ENCODE measurements at regions not wholly inside any gene's neighbourhood (a gene's known extent, or its start where the extent isn't known, plus 50 kb on each side); places are given as distances from the start of the nearest gene placed in this dataset.

DNA sequence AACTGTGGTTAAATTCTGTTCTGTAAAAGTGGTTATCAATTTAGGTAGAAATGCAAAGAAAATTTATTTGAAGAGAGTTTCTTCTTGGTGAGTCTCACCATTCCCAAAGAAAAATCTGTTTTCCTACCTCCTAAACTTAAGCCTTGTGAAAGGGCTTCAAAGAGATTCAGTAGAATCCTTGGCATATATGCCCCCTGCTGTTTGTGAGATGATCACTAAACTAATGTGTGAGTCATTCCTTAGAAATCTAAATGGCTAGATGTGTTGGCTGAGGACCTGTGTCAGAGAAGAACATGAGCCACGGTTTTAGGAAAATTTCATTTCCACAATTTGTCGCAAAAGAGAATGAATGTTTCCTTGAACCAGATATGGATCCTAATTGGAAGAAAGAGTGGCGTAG, 260.9 kb downstream of the SLC7A11 start:
- Histone ChIP-seq H3K27me3 (replicated peaks) (no peaks in the 10 kb centered on the region), H3K4me1 (replicated peaks) (no peaks in the 10 kb centered on the region), H3K36me3 (no peaks in the 10 kb centered on the region), H3K9me3 (replicated peaks) (no peaks in the 10 kb centered on the region), H3K4me3 (no peak overlapping the region), H3K27ac (no peak overlapping the region)
- peak in 1 of 2 experiments; percentile 12 for DNase-seq (ENCODE audit: low read depth in 1 of 2, low spot score in 2 of 2)

DNA sequence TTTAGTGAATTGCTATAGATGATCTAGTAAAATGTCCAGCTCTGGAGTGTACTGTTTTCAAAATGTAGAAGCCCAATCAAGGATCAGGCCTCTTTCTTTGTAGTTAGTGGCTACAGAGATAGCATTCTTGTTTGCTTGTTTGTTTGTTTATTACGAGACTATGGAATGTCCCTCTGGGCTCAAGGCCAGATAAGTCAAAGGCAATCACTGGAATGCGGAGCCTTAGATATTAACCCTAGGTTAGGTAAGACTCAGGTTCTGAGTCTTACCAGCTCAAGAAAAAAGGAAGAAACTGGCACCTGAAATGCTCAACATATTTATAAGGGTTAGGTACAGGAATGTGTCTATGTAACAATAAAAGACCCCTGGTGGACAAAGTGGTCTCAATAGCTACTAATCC, 261.5 kb downstream of the SLC7A11 start:
- no peaks in the 10 kb centered on the region for H3K4me1 ChIP-seq (replicated peaks)
- no peaks in the 10 kb centered on the region for H3K36me3 ChIP-seq
- no peak overlapping the region for H3K4me3 ChIP-seq
- H3K27me3 ChIP-seq (replicated peaks) = no peaks in the 10 kb centered on the region
- H3K9me3 ChIP-seq (replicated peaks) = no peaks in the 10 kb centered on the region
- no peak overlapping the region for H3K27ac ChIP-seq
- no peak for DNase-seq (ENCODE audit: low read depth in 1 of 2, low spot score in 2 of 2)

DNA sequence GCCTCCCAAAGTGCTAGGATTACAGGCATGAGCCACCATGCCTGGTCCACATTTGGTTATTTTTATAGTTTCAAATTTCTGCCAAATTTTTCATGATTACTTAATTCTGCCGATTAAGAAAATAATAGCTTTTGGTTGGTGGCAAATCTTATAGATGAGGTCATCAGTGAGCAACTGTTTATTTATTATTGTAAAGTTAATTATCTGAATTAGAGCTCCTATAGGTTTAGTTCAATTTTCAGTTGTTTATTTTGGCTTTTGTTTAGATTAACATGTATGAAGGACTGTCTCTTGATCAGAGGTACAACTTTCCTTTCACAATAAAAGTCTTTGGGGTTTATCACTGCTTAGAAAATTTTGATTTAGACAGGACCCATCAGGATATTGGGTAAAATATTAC, 262.2 kb downstream of the SLC7A11 start:
- Histone ChIP-seq H3K4me1 (replicated peaks) (no peaks in the 10 kb centered on the region), H3K4me3 (no peak overlapping the region), H3K9me3 (replicated peaks) (no peaks in the 10 kb centered on the region), H3K27ac (no peak overlapping the region), H3K27me3 (replicated peaks) (no peaks in the 10 kb centered on the region), H3K36me3 (no peaks in the 10 kb centered on the region)
- no peak for DNase-seq (ENCODE audit: low read depth in 1 of 2, low spot score in 2 of 2)

DNA sequence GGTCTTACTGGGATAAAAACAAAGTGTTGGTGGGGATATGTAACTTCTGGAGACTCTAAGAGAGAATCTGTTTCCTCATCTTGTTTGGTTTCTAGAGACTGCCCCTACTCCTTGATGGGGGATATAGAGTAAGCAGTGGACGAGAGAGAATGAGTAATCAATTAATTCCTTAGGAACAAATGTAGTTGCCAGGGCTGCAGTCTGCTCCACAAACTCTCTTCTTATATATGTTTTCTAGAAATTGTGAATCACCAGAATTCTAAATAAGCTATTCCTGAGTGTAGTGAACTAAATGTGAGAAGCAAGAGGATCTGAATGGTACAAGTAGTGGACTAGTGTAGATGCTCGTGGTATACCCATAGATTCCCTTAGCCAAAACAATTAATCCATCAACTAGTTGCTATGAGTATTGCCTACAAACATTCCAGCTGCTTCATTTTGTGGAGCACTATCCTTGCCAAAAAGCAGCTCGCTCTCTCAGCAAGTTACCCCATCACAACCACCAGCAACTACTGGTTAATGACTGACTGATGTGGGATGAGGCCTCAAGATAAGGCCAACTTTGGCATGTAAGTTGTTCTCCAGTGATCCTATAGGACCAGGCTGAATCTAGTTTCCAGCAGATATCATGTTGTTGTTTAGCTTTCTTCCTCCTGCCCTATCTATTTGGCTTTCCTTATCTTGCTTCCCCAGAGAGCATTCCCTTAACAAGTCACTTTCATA, 273.0 kb downstream of the SLC7A11 start:
- no peak overlapping the region for H3K27ac ChIP-seq

DNA sequence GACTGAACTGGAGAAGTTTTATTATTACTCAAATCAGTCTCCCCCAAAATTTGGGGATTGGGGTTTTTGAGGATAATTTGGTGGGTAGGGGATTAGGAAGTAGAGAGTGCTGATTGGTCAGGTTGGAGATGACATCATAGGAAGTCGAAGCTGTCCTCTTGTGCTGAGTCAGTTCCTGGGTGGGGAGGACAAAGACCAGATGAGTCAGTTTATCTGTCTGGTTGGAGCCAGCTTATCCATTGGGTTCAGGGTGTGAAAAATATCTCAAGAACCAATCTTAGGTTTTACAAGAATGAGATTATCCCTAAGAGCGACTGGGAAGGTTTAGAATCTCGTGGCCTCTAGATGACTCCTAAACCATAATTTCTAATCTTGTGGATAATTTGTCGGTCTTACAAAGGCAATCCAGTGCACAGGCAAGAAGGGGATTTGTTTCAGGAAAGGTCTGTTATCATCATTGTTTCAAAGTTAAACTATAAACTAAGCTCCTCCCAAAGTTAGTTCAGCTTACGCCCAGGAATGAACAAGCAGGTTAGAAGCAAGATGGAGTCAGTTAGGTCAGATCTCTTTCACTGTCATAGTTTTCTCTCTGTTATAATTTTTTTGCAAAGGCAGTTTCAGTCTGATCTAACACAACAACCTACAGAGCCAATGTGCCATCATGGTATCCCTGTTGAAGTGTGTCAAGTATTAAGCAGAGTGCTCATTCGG, 274.5 kb downstream of the SLC7A11 start:
- Histone ChIP-seq H3K9me3 (replicated peaks) (no peaks in the 10 kb centered on the region), H3K4me3 (no peak overlapping the region), H3K36me3 (no peaks in the 10 kb centered on the region), H3K27me3 (replicated peaks) (no peaks in the 10 kb centered on the region), H3K27ac (no peak overlapping the region), H3K4me1 (replicated peaks) (no peaks in the 10 kb centered on the region)
- DNase-seq (ENCODE audit: low read depth in 1 of 2, low spot score in 2 of 2) = no peak

More for the DNA sequence above, 273.0 kb downstream of the SLC7A11 start:
- no peaks in the 10 kb centered on the region for H3K4me1 ChIP-seq (replicated peaks)
- H3K36me3 ChIP-seq = no peaks in the 10 kb centered on the region
- no peaks in the 10 kb centered on the region for H3K27me3 ChIP-seq (replicated peaks)
- H3K9me3 ChIP-seq (replicated peaks) = no peaks in the 10 kb centered on the region
- no peak overlapping the region for H3K4me3 ChIP-seq
- DNase-seq (ENCODE audit: low read depth in 1 of 2, low spot score in 2 of 2) = no peak

DNA sequence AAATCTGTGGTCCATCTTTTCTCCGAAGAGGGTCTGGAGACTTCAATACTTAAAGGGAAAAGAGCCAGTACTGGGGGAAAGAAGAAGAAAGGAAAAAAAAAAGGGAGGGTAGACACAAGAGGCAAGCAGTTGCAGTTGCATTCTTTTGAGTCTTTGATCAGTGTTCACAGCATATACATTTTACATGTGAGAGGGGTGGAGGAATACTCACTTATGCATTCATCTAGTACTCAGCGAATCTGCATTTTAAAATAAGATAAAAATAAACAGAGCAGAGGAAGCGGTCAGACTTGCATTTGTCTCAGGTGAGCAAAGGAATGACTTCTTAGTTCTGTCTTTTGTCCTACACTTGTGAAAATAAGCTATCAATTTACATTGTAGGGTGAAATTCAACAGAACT, 275.6 kb downstream of the SLC7A11 start:
- H3K9me3 ChIP-seq (replicated peaks) = no peaks in the 10 kb centered on the region
- no peaks in the 10 kb centered on the region for H3K27me3 ChIP-seq (replicated peaks)
- H3K4me3 ChIP-seq = no peak overlapping the region
- H3K4me1 ChIP-seq (replicated peaks) = no peaks in the 10 kb centered on the region
- H3K27ac ChIP-seq = no peak overlapping the region
- DNase-seq (ENCODE audit: low read depth in 1 of 2, low spot score in 2 of 2) = no peak
- H3K36me3 ChIP-seq = no peaks in the 10 kb centered on the region

DNA sequence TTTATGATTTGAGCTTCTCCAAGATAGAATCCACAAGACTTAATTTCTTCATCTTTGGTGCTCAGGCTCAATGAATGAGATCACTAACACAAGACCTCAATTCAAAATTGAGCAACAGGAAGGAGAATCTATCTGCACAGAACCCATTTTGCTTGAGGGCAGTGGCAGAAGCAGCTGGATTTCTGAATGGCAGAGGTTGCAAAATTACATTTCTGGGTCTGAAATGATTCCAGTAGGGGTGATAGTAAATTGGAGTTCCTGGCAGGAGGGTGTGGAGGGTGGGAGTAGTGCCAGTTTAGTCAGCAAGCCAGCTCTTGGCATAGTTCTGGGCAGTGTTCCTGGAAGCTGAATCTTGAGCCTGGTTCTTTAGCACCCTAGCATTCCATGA, 281.1 kb downstream of the SLC7A11 start:
- Histone ChIP-seq H3K4me1 (replicated peaks) (no peaks in the 10 kb centered on the region), H3K36me3 (no peaks in the 10 kb centered on the region), H3K4me3 (no peak overlapping the region), H3K27me3 (replicated peaks) (no peaks in the 10 kb centered on the region), H3K9me3 (replicated peaks) (no peaks in the 10 kb centered on the region), H3K27ac (no peak overlapping the region)
- DNase-seq (ENCODE audit: low read depth in 1 of 2, low spot score in 2 of 2) = no peak

DNA sequence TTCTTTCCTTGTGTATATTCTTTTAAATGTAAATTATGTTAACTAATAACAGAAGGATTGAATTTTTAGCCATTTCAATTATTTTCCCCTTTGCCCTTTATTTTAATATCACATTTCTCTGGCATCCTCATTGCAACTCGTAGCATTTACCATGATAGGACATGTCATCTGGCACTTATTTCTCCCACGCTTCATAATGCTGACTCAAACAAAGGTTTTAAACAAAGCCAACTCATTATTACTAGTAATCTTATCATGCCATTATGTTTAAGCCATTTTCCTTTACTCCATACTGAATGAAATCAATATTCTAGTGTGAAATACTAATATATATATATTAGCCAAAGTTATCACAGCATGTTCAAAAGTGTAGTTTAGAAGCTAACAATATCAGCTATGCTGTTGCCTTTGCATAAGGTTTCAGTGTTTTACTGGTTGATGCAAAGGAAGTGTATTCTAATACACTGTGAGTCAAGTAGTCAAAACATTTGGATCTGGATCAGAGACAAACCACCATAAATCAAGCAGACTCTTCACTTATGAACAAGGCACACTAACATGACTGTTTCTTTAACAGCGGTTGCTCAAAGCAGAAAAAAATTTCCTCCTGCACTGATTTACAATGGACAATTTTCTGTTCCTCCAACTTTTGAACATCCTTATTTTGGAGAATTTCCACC, 281.6 kb downstream of the SLC7A11 start:
- Histone ChIP-seq H3K4me3 (no peak overlapping the region), H3K9me3 (replicated peaks) (no peaks in the 10 kb centered on the region)

DNA sequence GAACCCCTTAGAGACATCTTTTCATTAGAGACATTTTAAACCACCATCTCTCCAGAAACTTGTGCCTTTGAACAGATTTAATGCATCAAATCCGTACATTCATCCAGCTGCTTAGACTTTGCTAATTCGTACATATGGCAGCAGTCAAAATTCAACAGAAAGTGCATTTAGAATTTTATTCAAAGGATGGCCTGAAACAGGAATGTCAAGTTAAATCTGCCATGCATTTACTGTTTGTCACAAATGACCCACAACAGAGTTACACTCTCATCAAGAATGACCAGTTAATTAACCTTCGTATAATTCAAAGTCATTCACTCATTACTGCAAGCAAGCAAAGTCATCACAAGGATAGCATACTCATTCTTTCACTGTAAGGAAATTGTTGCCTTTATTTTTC, 284.3 kb downstream of the SLC7A11 start:
- Histone ChIP-seq H3K4me3 (no peak overlapping the region), H3K27ac (no peak overlapping the region), H3K27me3 (replicated peaks) (peaks cover 5% of the 10 kb centered on the region; the same call in 1 of the 2 replicates), H3K36me3 (no peaks in the 10 kb centered on the region), H3K9me3 (replicated peaks) (no peaks in the 10 kb centered on the region), H3K4me1 (replicated peaks) (no peaks in the 10 kb centered on the region)
- no peak for DNase-seq (ENCODE audit: low read depth in 1 of 2, low spot score in 2 of 2)

More for the DNA sequence above, 281.6 kb downstream of the SLC7A11 start:
- Histone ChIP-seq H3K27me3 (replicated peaks) (peaks cover 2% of the 10 kb centered on the region; the same call in 1 of the 2 replicates), H3K36me3 (no peaks in the 10 kb centered on the region), H3K4me1 (replicated peaks) (no peaks in the 10 kb centered on the region), H3K27ac (no peak overlapping the region)
- DNase-seq (ENCODE audit: low read depth in 1 of 2, low spot score in 2 of 2) = no peak

DNA sequence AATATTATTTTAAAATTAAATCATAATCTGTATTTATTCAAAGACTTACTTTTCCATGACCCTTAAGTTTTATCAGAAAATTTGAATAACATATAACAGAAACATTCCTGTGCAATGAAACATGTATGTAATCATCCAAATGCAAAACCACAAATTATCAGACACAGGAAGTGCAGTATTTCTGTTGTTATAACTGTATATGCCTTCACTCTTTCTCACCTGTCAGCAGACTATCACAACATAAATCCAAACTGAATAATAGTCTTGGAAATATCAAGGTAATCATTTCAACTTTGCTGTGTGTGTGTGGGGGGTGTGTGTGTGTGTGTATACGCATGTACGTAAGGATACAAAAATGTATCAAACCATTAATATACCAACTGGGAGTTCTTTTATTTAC, 285.9 kb downstream of the SLC7A11 start:
- no peak for DNase-seq (ENCODE audit: low read depth in 1 of 2, low spot score in 2 of 2)
- Histone ChIP-seq H3K27ac (no peak overlapping the region), H3K9me3 (replicated peaks) (no peaks in the 10 kb centered on the region)

DNA sequence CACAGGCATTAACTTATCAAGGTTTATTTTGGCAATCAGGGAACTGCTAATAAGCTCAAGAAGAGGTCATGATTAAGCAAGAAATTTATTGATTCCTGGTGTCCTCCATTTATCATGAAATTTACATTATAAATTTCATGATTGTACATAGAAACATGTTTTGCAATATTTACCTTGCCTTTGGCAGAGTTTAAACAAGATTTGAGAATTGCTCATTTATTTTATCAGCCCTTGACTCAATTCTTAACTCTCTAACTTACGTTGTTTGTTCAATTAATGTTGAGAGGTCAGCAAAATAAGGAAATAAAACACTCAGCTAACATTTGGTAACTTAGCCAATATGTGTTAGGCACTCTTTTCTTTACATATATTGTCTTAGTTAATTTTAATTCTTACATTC, 286.6 kb downstream of the SLC7A11 start:
- Histone ChIP-seq H3K4me3 (no peak overlapping the region), H3K27ac (no peak overlapping the region), H3K36me3 (no peaks in the 10 kb centered on the region), H3K27me3 (replicated peaks) (peaks cover 5% of the 10 kb centered on the region; the same call in 1 of the 2 replicates), H3K9me3 (replicated peaks) (no peaks in the 10 kb centered on the region), H3K4me1 (replicated peaks) (no peaks in the 10 kb centered on the region)
- DNase-seq (ENCODE audit: low read depth in 1 of 2, low spot score in 2 of 2) = no peak

More for the DNA sequence above, 285.9 kb downstream of the SLC7A11 start:
- H3K4me3 ChIP-seq = no peak overlapping the region
- H3K4me1 ChIP-seq (replicated peaks) = no peaks in the 10 kb centered on the region
- H3K36me3 ChIP-seq = no peaks in the 10 kb centered on the region
- peaks cover 5% of the 10 kb centered on the region; the same call in 1 of the 2 replicates for H3K27me3 ChIP-seq (replicated peaks)

DNA sequence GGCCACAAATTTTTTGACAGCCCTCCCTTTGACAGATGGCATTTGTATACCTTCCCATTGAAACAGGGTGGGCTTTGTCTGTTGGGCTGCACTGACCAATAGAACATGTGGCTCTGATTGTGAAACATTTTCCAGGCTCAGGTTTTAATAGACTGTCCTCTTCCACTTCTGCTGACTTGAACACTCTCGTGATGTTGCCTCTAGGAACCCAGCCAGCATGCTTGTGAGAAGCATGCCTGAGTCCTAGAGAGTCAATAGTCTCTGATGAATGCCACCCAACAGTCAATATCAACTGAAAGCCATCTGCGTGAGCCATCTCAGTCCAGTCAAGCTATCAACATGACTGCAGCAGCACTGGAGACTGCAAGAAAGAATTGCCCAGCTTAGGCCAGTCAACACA, 290.0 kb downstream of the SLC7A11 start:
- no peaks in the 10 kb centered on the region for H3K9me3 ChIP-seq (replicated peaks)
- H3K4me3 ChIP-seq = no peak overlapping the region
- no peak overlapping the region for H3K27ac ChIP-seq
- H3K27me3 ChIP-seq (replicated peaks) = peaks cover 5% of the 10 kb centered on the region; the same call in 1 of the 2 replicates
- no peak for DNase-seq (ENCODE audit: low read depth in 1 of 2, low spot score in 2 of 2)
- no peaks in the 10 kb centered on the region for H3K36me3 ChIP-seq
- no peaks in the 10 kb centered on the region for H3K4me1 ChIP-seq (replicated peaks)

DNA sequence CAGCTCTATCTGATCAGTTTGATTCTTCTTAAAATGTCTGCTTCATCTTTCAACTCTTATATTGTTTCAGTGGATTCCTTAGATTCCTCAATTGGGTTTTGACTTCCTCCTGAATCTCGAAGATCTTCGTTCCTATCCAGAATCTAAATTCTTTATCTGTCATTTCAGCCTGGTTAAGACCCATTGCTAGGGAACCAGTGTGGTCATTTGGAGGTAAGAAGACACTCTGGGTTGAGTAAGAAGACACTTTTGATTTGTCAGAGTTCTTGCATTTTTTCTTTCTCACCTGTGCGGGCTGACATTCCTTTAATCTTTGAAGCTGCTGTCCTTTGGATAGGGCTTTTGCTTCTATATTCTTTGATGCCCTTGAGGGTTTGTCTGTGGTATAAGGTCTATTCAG, 291.9 kb downstream of the SLC7A11 start:
- H3K27me3 ChIP-seq (replicated peaks) = peaks cover under 1% of the 10 kb centered on the region; the same call in 1 of the 2 replicates

DNA sequence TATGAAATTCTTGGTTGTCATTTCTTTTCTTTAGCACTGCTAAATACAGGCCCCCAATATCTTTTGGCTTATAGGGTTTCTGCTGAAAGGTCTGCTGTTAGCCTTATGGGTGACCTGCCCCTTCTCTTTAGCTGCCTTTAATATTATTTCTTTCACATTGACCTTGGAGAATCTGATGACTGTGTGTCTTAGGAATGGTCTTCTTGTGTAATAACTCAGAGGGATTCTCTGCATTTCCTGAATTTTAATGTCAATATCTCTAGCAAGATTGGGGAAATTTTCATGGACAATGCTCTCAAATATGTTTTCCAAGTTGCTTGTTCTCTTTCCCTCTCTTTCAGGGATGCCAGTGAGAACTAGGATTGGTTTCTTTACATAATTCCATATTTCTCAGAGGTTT, 292.4 kb downstream of the SLC7A11 start:
- H3K36me3 ChIP-seq = no peaks in the 10 kb centered on the region
- DNase-seq (ENCODE audit: low read depth in 1 of 2, low spot score in 2 of 2) = no peak
- no peaks in the 10 kb centered on the region for H3K4me1 ChIP-seq (replicated peaks)
- H3K27ac ChIP-seq = no peak overlapping the region
- H3K9me3 ChIP-seq (replicated peaks) = no peaks in the 10 kb centered on the region
- no peaks in the 10 kb centered on the region for H3K27me3 ChIP-seq (replicated peaks)
- no peak overlapping the region for H3K4me3 ChIP-seq

More for the DNA sequence above, 291.9 kb downstream of the SLC7A11 start:
- H3K4me3 ChIP-seq = no peak overlapping the region
- H3K36me3 ChIP-seq = no peaks in the 10 kb centered on the region
- H3K27ac ChIP-seq = no peak overlapping the region
- DNase-seq (ENCODE audit: low read depth in 1 of 2, low spot score in 2 of 2) = no peak
- no peaks in the 10 kb centered on the region for H3K9me3 ChIP-seq (replicated peaks)
- H3K4me1 ChIP-seq (replicated peaks) = no peaks in the 10 kb centered on the region
